ENCODE measurements at regions not wholly inside any gene's neighbourhood (a gene's known extent, or its start where the extent isn't known, plus 50 kb on each side); places are given as distances from the start of the nearest gene placed in this dataset.

GRCh38 chr17:70527364-70527888 is 358.1 kb downstream of the KCNJ2 start:
- intact Hi-C loops (cut with DNase I): no loop called here
- ATAC-seq (ENCODE audit: poor library complexity) (peak; percentile 86), DNase-seq (no peak)

- ATAC-seq (ENCODE audit: poor library complexity) (no peak), DNase-seq (no peak)
- intact Hi-C loops (cut with DNase I): no loop called here
These were observed 364.1 kb downstream of the KCNJ2 start for GRCh38 chr17:70533427-70533826.

- no peak for DNase-seq
- no peak for ATAC-seq (ENCODE audit: poor library complexity)
- intact Hi-C loops (cut with DNase I): no loop called here
These were observed 366.7 kb downstream of the KCNJ2 start for GRCh38 chr17:70535986-70536385.

GRCh38 chr17:70539132-70539924 is 370.0 kb downstream of the KCNJ2 start:
- ATAC-seq (ENCODE audit: poor library complexity): no peak
- DNase-seq: no peak
- intact Hi-C loops (cut with DNase I): no loop called here

GRCh38 chr17:70542876-70543275 is 373.5 kb downstream of the KCNJ2 start:
- DNase-seq: no peak
- intact Hi-C loops (cut with DNase I): no loop called here

GRCh38 chr17:70544317-70544716 is 375.0 kb downstream of the KCNJ2 start:
- DNase-seq (no peak), ATAC-seq (ENCODE audit: poor library complexity) (no peak)
- intact Hi-C loops (cut with DNase I): no loop called here

More at GRCh38 chr17:70542876-70543275, 373.5 kb downstream of the KCNJ2 start:
- ATAC-seq (ENCODE audit: poor library complexity): no peak

- ATAC-seq (ENCODE audit: poor library complexity) (peak; percentile 88), DNase-seq (no peak)
- intact Hi-C loops (cut with DNase I): loop anchor here (5.0 to 10.0 kb wide), 3 partner anchors 238 to 1028 kb away; partner anchors contain the start of gene KCNJ2
These were observed 383.1 kb downstream of the KCNJ2 start for GRCh38 chr17:70552230-70552981.

GRCh38 chr17:70552982-70553334 is 383.6 kb downstream of the KCNJ2 start:
- DNase-seq (no peak), ATAC-seq (ENCODE audit: poor library complexity) (peak; percentile 90)
- intact Hi-C loops (cut with DNase I): loop anchor here (5.0 to 10.0 kb wide), 3 partner anchors 238 to 1028 kb away; partner anchors contain the start of gene KCNJ2

- no peak for DNase-seq
- no peak for ATAC-seq (ENCODE audit: poor library complexity)
- intact Hi-C loops (cut with DNase I): loop anchor here (10.0 kb wide), 2 partner anchors 241 to 1031 kb away; no protein-coding TSS in a partner anchor
These were observed 386.4 kb downstream of the KCNJ2 start for GRCh38 chr17:70555723-70556122.

- DNase-seq: no peak
- intact Hi-C loops (cut with DNase I): loop anchor here (10.0 kb wide), 2 partner anchors 244 to 1034 kb away; no protein-coding TSS in a partner anchor
- ATAC-seq (ENCODE audit: poor library complexity): no peak
These were observed 389.5 kb downstream of the KCNJ2 start for GRCh38 chr17:70558821-70559220.

GRCh38 chr17:70560471-70560870 is 391.1 kb downstream of the KCNJ2 start:
- DNase-seq (no peak), ATAC-seq (ENCODE audit: poor library complexity) (no peak)
- intact Hi-C loops (cut with DNase I): no loop called here

- intact Hi-C loops (cut with DNase I): no loop called here
- no peak for DNase-seq
These were observed 392.8 kb downstream of the KCNJ2 start for GRCh38 chr17:70562137-70562536.

GRCh38 chr17:70563281-70563820 is 394.0 kb downstream of the KCNJ2 start:
- DNase-seq: no peak
- intact Hi-C loops (cut with DNase I): no loop called here
- peak; percentile 94 for ATAC-seq (ENCODE audit: poor library complexity)

More at GRCh38 chr17:70562137-70562536, 392.8 kb downstream of the KCNJ2 start:
- no peak for ATAC-seq (ENCODE audit: poor library complexity)

GRCh38 chr17:70564006-70564620 is 394.8 kb downstream of the KCNJ2 start:
- no peak for ATAC-seq (ENCODE audit: poor library complexity)
- intact Hi-C loops (cut with DNase I): no loop called here
- no peak for DNase-seq

- ATAC-seq (ENCODE audit: poor library complexity): no peak
- no peak for DNase-seq
- intact Hi-C loops (cut with DNase I): no loop called here
These were observed 399.8 kb downstream of the KCNJ2 start for GRCh38 chr17:70569128-70569527.

GRCh38 chr17:70577456-70577855 is 408.1 kb downstream of the KCNJ2 start:
- DNase-seq (no peak), ATAC-seq (ENCODE audit: poor library complexity) (no peak)
- intact Hi-C loops (cut with DNase I): no loop called here

- intact Hi-C loops (cut with DNase I): no loop called here
- DNase-seq (no peak), ATAC-seq (ENCODE audit: poor library complexity) (no peak)
These were observed 412.1 kb downstream of the KCNJ2 start for GRCh38 chr17:70581459-70581858.

- no peak for ATAC-seq (ENCODE audit: poor library complexity)
- intact Hi-C loops (cut with DNase I): no loop called here
- DNase-seq: no peak
These were observed 413.4 kb downstream of the KCNJ2 start for GRCh38 chr17:70582777-70583176.

GRCh38 chr17:70584255-70584654 is 414.9 kb downstream of the KCNJ2 start:
- no peak for ATAC-seq (ENCODE audit: poor library complexity)
- no peak for DNase-seq
- intact Hi-C loops (cut with DNase I): no loop called here

Data from Right ventricle myocardium superior (tissue), 1 donor.